ENCODE measurements at regions not wholly inside any gene's neighbourhood (a gene's known extent, or its start where the extent isn't known, plus 50 kb on each side); places are given as distances from the start of the nearest gene placed in this dataset.

GRCh38 chrX:43595931-43596330 is 60.2 kb upstream of the MAOA start:
- H3K9me3 ChIP-seq (ENCODE audit: insufficient read depth, low read depth): no peaks in the 10 kb centered on the region
- H3K36me3 ChIP-seq (ENCODE audit: low read depth): no peaks in the 10 kb centered on the region
- no peak overlapping the region for H3K4me3 ChIP-seq
- intact Hi-C loops (cut with micrococcal nuclease; ENCODE audit: unreplicated experiment): no loop called here
- no peak for DNase-seq
- H3K27me3 ChIP-seq (ENCODE audit: insufficient read depth, low read depth): no peaks in the 10 kb centered on the region
- no peak for TF ChIP-seq EZH2 (IDR thresholded peaks at IDR 0.05; ENCODE audit: low read depth)
- TF ChIP-seq CTCF (conservative IDR thresholded peaks at IDR 0.05): no peak
- peaks cover under 1% of the 10 kb centered on the region; the same call in 1 of the 2 replicates for H3K4me1 ChIP-seq (replicated peaks; ENCODE audit: insufficient read depth)
- H3K27ac ChIP-seq: no peak overlapping the region
- no peak overlapping the region for H2AFZ ChIP-seq
- H3F3A ChIP-seq (ENCODE audit: insufficient read depth, low read depth): no peaks in the 10 kb centered on the region
- no peaks in the 10 kb centered on the region for H3K9me2 ChIP-seq (ENCODE audit: insufficient read depth)
- H4K20me1 ChIP-seq (ENCODE audit: insufficient read depth): no peaks in the 10 kb centered on the region
- BruUV-seq (replicated peaks): no TSS peak
- no peaks in the 10 kb centered on the region for H3K79me2 ChIP-seq (ENCODE audit: low read depth)
- H3K4me2 ChIP-seq: no peak overlapping the region
- ChIA-PET CTCF (no interaction called here), POLR2A (ENCODE audit: unreplicated experiment) (no interaction called here)

- H3K4me3 ChIP-seq: no peak overlapping the region
- CTCF ChIA-PET: no interaction called here
- POLR2A ChIA-PET (ENCODE audit: unreplicated experiment): no interaction called here
Observed at GRCh38 chrX:43604753-43605152, 51.3 kb upstream of the MAOA start.

GRCh38 chrX:43605351-43605750 is 50.7 kb upstream of the MAOA start:
- no peak overlapping the region for H3K27ac ChIP-seq
- BruUV-seq (replicated peaks): no TSS peak
- intact Hi-C loops (cut with micrococcal nuclease; ENCODE audit: unreplicated experiment): no loop called here
- no peaks in the 10 kb centered on the region for H3K9me2 ChIP-seq (ENCODE audit: insufficient read depth)
- ChIA-PET POLR2A (ENCODE audit: unreplicated experiment) (no interaction called here), CTCF (no interaction called here)
- no peaks in the 10 kb centered on the region for H3K4me1 ChIP-seq (replicated peaks; ENCODE audit: insufficient read depth)
- H3K9me3 ChIP-seq (ENCODE audit: insufficient read depth, low read depth): no peaks in the 10 kb centered on the region
- no peak for DNase-seq
- no peaks in the 10 kb centered on the region for H3F3A ChIP-seq (ENCODE audit: insufficient read depth, low read depth)
- H3K36me3 ChIP-seq (ENCODE audit: low read depth): no peaks in the 10 kb centered on the region
- no peak overlapping the region for H3K4me3 ChIP-seq
- H3K27me3 ChIP-seq (ENCODE audit: insufficient read depth, low read depth): no peaks in the 10 kb centered on the region
- no peaks in the 10 kb centered on the region for H3K79me2 ChIP-seq (ENCODE audit: low read depth)
- no peak overlapping the region for H3K4me2 ChIP-seq
- TF ChIP-seq EZH2 (IDR thresholded peaks at IDR 0.05; ENCODE audit: low read depth) (no peak), CTCF (conservative IDR thresholded peaks at IDR 0.05) (no peak)
- no peaks in the 10 kb centered on the region for H4K20me1 ChIP-seq (ENCODE audit: insufficient read depth)
- H2AFZ ChIP-seq: no peak overlapping the region

More at GRCh38 chrX:43604753-43605152, 51.3 kb upstream of the MAOA start:
- Histone ChIP-seq H3K4me1 (replicated peaks; ENCODE audit: insufficient read depth) (no peaks in the 10 kb centered on the region), H3K36me3 (ENCODE audit: low read depth) (no peaks in the 10 kb centered on the region), H3K27me3 (ENCODE audit: insufficient read depth, low read depth) (no peaks in the 10 kb centered on the region), H3K79me2 (ENCODE audit: low read depth) (no peaks in the 10 kb centered on the region), H3K9me2 (ENCODE audit: insufficient read depth) (no peaks in the 10 kb centered on the region), H2AFZ (no peak overlapping the region), H3K4me2 (peak overlapping the region; percentile 26; the same call in 1 of the 2 replicates), H3K9me3 (ENCODE audit: insufficient read depth, low read depth) (no peaks in the 10 kb centered on the region), H3K27ac (no peak overlapping the region), H3F3A (ENCODE audit: insufficient read depth, low read depth) (no peaks in the 10 kb centered on the region), H4K20me1 (ENCODE audit: insufficient read depth) (no peaks in the 10 kb centered on the region)
- no peak for DNase-seq
- TSS peak; percentile 80 for BruUV-seq (replicated peaks)
- intact Hi-C loops (cut with micrococcal nuclease; ENCODE audit: unreplicated experiment): no loop called here
- no peak for TF ChIP-seq CTCF (conservative IDR thresholded peaks at IDR 0.05)
- TF ChIP-seq EZH2 (IDR thresholded peaks at IDR 0.05; ENCODE audit: low read depth): no peak
